SJSA1 (cell line): ENCODE measurements at regions not wholly inside any gene's neighbourhood (a gene's known extent, or its start where the extent isn't known, plus 50 kb on each side); places are given as distances from the start of the nearest gene placed in this dataset.
"Not testable (repeated sequence)": the region's sequence is repeated elsewhere in the genome, so short reads cannot be mapped to it uniquely, and the experiment has no call there.

Experiments
- DNase-seq, 2 experiments: peaks; one replicate each; pipeline ENCODE4 v3.0.0-alpha.2; 2015 to 2020; ENCODE audit warnings: low spot score in 2 of 2, low read depth in 1 of 2
- H3K27ac ChIP-seq: fragments of 250-450 bp; sonication (Bioruptor Pico); 2 replicates; pipeline ENCODE4 v1.5.1; 2020; ENCODE audit warnings: mild to moderate bottlenecking, moderate library complexity
- H3K27me3 ChIP-seq: fragments of 250-450 bp; sonication (Bioruptor Pico); replicated peaks from 2 replicates; pipeline ENCODE4 v1.5.1; 2020; ENCODE audit warnings: mild to moderate bottlenecking, moderate library complexity
- H3K36me3 ChIP-seq: fragments of 250-450 bp; sonication (Bioruptor Pico); 2 replicates; pipeline ENCODE4 v1.5.1; 2020; ENCODE audit warnings: mild to moderate bottlenecking
- H3K4me1 ChIP-seq: fragments of 250-450 bp; sonication (Bioruptor Pico); replicated peaks from 2 replicates; pipeline ENCODE4 v1.6.1; 2021; ENCODE audit warnings: mild to moderate bottlenecking
- H3K4me3 ChIP-seq: fragments of 250-450 bp; sonication (Bioruptor Pico); 2 replicates; pipeline ENCODE4 v1.5.1; 2020; ENCODE audit warnings: mild to moderate bottlenecking
- H3K9me3 ChIP-seq: fragments of 250-450 bp; sonication (Bioruptor Pico); replicated peaks from 2 replicates; pipeline ENCODE4 v1.5.1; 2020; ENCODE audit warnings: mild to moderate bottlenecking

GRCh38 chr10:23571884-23572283 lies 133.0 kb downstream of the OTUD1 start:
- no peak for DNase-seq
- Histone ChIP-seq H3K27ac (no peak overlapping the region), H3K36me3 (no peaks in the 10 kb centered on the region), H3K4me1 (no peaks in the 10 kb centered on the region), H3K4me3 (no peak overlapping the region), H3K27me3 (no peaks in the 10 kb centered on the region), H3K9me3 (peaks cover 9% of the 10 kb centered on the region; the same call in 1 of the 2 replicates)

- DNase-seq = no peak
- H3K9me3 ChIP-seq = no peaks in the 10 kb centered on the region
- H3K4me1 ChIP-seq = no peaks in the 10 kb centered on the region
- H3K4me3 ChIP-seq = no peak overlapping the region
- no peaks in the 10 kb centered on the region for H3K36me3 ChIP-seq
- H3K27me3 ChIP-seq = no peaks in the 10 kb centered on the region
- H3K27ac ChIP-seq = no peak overlapping the region
These were observed 143.1 kb downstream of the OTUD1 start for GRCh38 chr10:23581906-23582450.

- Histone ChIP-seq H3K4me1 (no peaks in the 10 kb centered on the region), H3K4me3 (no peak overlapping the region), H3K27me3 (no peaks in the 10 kb centered on the region), H3K27ac (no peak overlapping the region), H3K9me3 (no peaks in the 10 kb centered on the region), H3K36me3 (no peaks in the 10 kb centered on the region)
- no peak for DNase-seq
These were observed 145.5 kb downstream of the OTUD1 start for GRCh38 chr10:23584396-23584795.

- Histone ChIP-seq H3K9me3 (no peaks in the 10 kb centered on the region), H3K27me3 (no peaks in the 10 kb centered on the region), H3K27ac (no peak overlapping the region), H3K4me3 (no peak overlapping the region), H3K4me1 (no peaks in the 10 kb centered on the region), H3K36me3 (no peaks in the 10 kb centered on the region)
- DNase-seq = no peak
These were observed 146.3 kb downstream of the OTUD1 start for GRCh38 chr10:23585186-23585585.

- no peaks in the 10 kb centered on the region for H3K4me1 ChIP-seq
- no peak overlapping the region for H3K4me3 ChIP-seq
- H3K9me3 ChIP-seq = no peaks in the 10 kb centered on the region
- H3K36me3 ChIP-seq = no peaks in the 10 kb centered on the region
- no peak overlapping the region for H3K27ac ChIP-seq
- H3K27me3 ChIP-seq = no peaks in the 10 kb centered on the region
- DNase-seq = no peak
These were observed 146.8 kb downstream of the OTUD1 start for GRCh38 chr10:23585666-23586065.

DNA sequence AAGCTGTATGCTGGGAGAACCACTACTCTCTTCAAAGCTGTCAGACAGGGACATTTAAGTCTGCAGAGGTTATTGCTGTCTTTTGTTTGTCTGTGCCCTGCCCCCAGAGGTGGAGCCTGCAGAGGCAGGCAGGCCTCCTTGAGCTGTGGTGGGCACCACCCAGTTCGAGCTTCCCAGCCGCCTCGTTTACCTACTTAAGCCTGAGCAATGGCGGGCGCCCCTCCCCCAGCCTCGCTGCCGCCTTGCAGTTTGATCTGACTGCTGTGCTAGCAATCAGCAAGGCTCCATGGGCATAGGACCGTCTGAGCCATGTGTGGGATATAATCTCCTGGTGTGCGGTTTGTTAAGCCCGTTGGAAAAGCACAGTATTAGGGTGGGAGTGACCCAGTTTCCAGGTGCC lies 156.4 kb downstream of the OTUD1 start:
- H3K36me3 ChIP-seq, DNase-seq, H3K9me3 ChIP-seq, H3K27ac ChIP-seq, H3K4me1 ChIP-seq, H3K4me3 ChIP-seq, H3K27me3 ChIP-seq: not testable (repeated sequence)

GRCh38 chr10:23604613-23605012 lies 165.7 kb downstream of the OTUD1 start:
- H3K4me1 ChIP-seq = no peaks in the 10 kb centered on the region
- no peak overlapping the region for H3K27ac ChIP-seq
- no peak overlapping the region for H3K4me3 ChIP-seq
- no peaks in the 10 kb centered on the region for H3K27me3 ChIP-seq
- no peak for DNase-seq
- no peaks in the 10 kb centered on the region for H3K36me3 ChIP-seq
- H3K9me3 ChIP-seq = no peaks in the 10 kb centered on the region

GRCh38 chr10:23606456-23606855 lies 167.6 kb downstream of the OTUD1 start:
- no peak for DNase-seq
- Histone ChIP-seq H3K4me3 (no peak overlapping the region), H3K4me1 (no peaks in the 10 kb centered on the region), H3K27me3 (no peaks in the 10 kb centered on the region), H3K27ac (no peak overlapping the region), H3K36me3 (no peaks in the 10 kb centered on the region), H3K9me3 (no peaks in the 10 kb centered on the region)

GRCh38 chr10:23608926-23609325 lies 170.1 kb downstream of the OTUD1 start:
- Histone ChIP-seq H3K4me1 (no peaks in the 10 kb centered on the region), H3K4me3 (no peak overlapping the region), H3K9me3 (no peaks in the 10 kb centered on the region), H3K36me3 (no peaks in the 10 kb centered on the region), H3K27me3 (no peaks in the 10 kb centered on the region), H3K27ac (no peak overlapping the region)
- no peak for DNase-seq

DNA sequence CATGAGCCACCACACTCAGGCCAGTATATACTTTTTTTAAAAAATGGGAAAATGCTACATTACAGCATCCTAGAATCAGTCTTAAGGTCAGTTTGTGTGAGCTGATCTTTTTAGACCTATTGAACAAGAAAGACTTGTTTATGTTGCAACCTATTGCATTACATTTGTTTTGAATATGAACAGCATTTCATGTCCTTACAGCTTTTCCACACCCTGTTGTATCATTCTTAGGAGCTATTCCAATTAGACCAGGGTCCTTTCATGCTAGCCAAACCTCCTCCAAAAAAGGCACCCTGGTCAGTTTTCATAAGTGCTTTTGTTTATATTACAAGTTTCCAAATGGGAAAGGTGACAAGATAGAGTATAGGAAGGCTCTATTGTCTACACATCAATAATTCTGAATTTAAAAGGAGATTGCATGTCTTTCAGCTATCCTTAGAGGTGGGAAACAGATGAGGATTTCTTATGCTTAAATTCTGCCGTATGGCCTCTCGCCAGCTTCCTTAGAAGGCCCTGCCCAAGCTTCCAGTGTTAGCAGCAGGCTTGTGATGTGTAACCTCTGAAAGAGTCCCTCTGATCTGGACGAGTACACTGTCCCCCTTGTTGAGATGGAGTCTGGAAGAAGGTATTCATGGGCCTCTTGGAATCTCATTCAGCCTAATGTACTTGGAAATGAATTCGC lies 171.9 kb downstream of the OTUD1 start:
- no peak overlapping the region for H3K4me3 ChIP-seq
- no peaks in the 10 kb centered on the region for H3K27me3 ChIP-seq
- no peaks in the 10 kb centered on the region for H3K36me3 ChIP-seq
- DNase-seq = no peak
- no peaks in the 10 kb centered on the region for H3K4me1 ChIP-seq
- H3K9me3 ChIP-seq = no peaks in the 10 kb centered on the region
- no peak overlapping the region for H3K27ac ChIP-seq

DNA sequence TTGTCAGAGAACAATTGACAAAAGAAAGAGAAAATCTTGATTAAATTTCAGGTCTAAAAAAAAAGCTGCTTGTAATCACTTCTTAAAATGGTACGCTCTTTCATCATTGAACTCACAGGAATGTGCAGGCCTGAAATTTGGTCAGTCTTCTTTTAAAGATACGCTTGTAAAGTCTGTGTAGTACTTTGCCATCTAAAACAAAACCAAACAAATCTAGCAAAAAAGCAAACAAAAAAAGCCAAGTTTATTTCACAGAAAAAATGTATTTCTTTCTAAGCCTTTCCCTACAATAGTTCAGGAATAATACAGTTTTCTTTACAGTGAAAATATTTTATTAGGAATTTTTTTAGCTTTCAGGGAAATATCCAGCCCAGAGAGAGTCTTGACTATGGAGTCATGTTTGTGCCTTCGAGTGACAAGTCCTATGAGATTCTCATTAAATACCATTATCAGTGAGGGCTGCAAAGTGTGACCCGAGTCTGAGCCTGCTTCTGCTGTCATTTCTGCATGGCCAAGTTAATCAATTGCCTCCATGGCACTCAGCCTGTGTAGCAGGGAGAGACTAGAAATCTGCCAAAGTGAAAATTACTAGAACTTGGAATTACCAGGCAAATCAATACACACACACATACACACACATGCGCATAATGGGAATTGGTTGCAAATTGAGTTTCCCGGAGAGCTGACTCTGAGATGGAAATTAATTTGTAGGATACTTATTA lies 172.6 kb downstream of the OTUD1 start:
- Histone ChIP-seq H3K27me3 (no peaks in the 10 kb centered on the region), H3K36me3 (no peaks in the 10 kb centered on the region), H3K27ac (no peak overlapping the region), H3K4me3 (no peak overlapping the region), H3K9me3 (no peaks in the 10 kb centered on the region), H3K4me1 (no peaks in the 10 kb centered on the region)
- no peak for DNase-seq

DNA sequence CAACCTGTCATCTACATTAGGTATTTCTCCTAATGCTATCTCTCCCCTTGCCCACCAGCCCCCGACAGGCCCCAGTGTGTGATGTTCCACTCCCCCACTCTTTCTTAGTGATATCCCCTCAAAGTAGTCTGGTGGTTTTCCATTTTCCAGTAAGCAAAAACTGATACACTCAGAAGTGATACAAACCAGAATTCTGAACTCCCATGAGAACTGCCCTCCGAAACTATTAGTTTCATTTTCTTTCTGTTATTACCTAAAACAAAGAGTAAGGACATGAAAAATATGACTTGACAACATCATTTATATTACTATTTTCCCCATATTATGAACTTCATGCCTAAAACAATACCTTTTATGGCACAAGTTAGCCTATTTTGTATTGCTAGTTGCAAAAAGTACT lies 175.0 kb downstream of the OTUD1 start:
- Histone ChIP-seq H3K4me1 (no peaks in the 10 kb centered on the region), H3K27me3 (no peaks in the 10 kb centered on the region), H3K4me3 (no peak overlapping the region), H3K27ac (no peak overlapping the region), H3K9me3 (no peaks in the 10 kb centered on the region), H3K36me3 (no peaks in the 10 kb centered on the region)
- DNase-seq = no peak

GRCh38 chr10:23614483-23614882 lies 175.6 kb downstream of the OTUD1 start:
- Histone ChIP-seq H3K9me3 (no peaks in the 10 kb centered on the region), H3K27me3 (no peaks in the 10 kb centered on the region), H3K4me3 (no peak overlapping the region), H3K36me3 (no peaks in the 10 kb centered on the region), H3K4me1 (no peaks in the 10 kb centered on the region), H3K27ac (no peak overlapping the region)
- no peak for DNase-seq

DNA sequence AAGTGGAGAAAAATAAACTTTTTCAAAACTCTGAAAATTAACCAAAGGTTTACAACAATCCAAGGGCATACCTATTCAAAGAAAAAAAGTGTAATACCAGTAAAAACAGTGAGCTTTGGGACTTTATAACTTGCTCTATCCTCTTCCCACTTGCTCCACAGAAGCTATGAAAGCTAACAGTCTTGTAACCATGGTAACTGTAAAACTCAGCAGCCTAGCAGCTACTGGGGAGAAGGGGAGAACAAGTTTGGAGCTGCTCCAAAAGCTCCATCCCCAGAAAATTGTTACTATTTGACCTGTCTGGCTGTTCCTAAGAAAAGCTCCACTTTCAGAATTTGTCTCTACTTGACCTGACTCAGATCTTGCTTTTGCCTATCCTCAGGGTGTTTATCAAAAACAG lies 191.5 kb downstream of the OTUD1 start:
- no peaks in the 10 kb centered on the region for H3K9me3 ChIP-seq
- H3K27me3 ChIP-seq = no peaks in the 10 kb centered on the region
- H3K4me3 ChIP-seq = no peak overlapping the region
- H3K4me1 ChIP-seq = no peaks in the 10 kb centered on the region
- H3K36me3 ChIP-seq = no peaks in the 10 kb centered on the region
- no peak overlapping the region for H3K27ac ChIP-seq
- DNase-seq = no peak
